ENCODE measurements at regions not wholly inside any gene's neighbourhood (a gene's known extent, or its start where the extent isn't known, plus 50 kb on each side); places are given as distances from the start of the nearest gene placed in this dataset.
A peak's percentile ranks its signal among the peaks of the same experiment; 100 is the strongest.

DNA sequence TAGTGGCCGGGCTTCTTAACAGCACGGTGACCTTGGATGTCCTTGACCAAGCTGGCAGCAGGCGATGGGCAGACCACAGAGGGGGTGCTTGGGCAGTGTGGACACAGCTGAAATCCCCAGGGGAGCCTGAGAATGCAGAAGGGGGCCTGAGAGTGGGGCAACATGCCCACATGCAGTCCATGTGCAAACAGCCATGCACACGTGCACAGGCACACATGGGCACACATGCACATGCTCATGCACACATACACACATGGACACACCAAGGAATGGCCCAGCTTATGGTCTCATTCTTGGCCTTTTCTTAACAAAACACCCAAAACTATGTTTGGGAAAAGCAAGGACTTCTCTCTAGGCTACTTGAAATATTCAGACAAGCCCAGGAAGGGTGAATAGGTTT, 483.9 kb upstream of the MKI67 start:
- no peak overlapping the region for H3K27ac ChIP-seq (ENCODE audit: extremely low read depth, low read depth, low read length)
- no peaks in the 10 kb centered on the region for H4K20me1 ChIP-seq (replicated peaks; ENCODE audit: control insufficient read depth, insufficient read depth, low read length)
- H3K9me1 ChIP-seq (ENCODE audit: control insufficient read depth, insufficient read depth, low read length) = no peaks in the 10 kb centered on the region
- no peaks in the 10 kb centered on the region for H3K9me3 ChIP-seq (replicated peaks; ENCODE audit: control insufficient read depth, insufficient read depth, low read depth, low read length)
- H2AFZ ChIP-seq (ENCODE audit: low read depth, low read length) = no peak overlapping the region
- H3K4me3 ChIP-seq = no peak overlapping the region
- in situ Hi-C loops (cut with MboI) = no loop called here
- no peaks in the 10 kb centered on the region for H3K36me3 ChIP-seq (ENCODE audit: control insufficient read depth, insufficient read depth, low read length)
- no peak overlapping the region for H3K9ac ChIP-seq (ENCODE audit: insufficient read depth in 1 of 2, low read depth in 2 of 2, low read length in 2 of 2)
- ChIA-PET POLR2A (no interaction called here), CTCF (ENCODE audit: low intra/inter-chr PET ratio) (no interaction called here)
- intact Hi-C loops (cut with micrococcal nuclease) = no loop called here
- no peaks in the 10 kb centered on the region for H3K79me2 ChIP-seq (ENCODE audit: control insufficient read depth, insufficient read depth, low read length)
- ATAC-seq (no peak), DNase-seq (ENCODE audit: extremely low read depth in 1 of 4, low spot score in 3 of 4) (no peak), FAIRE-seq (no peak)
- TF ChIP-seq SAFB (IDR thresholded peaks at IDR 0.05; ENCODE audit: borderline replicate concordance, low read depth, low read length) (no peak), SAP30 (IDR thresholded peaks at IDR 0.05; ENCODE audit: borderline replicate concordance, insufficient read depth, low read depth, low read length, poor library complexity, severe bottlenecking) (no peak), BHLHE40 (IDR thresholded peaks at IDR 0.05; ENCODE audit: low read length) (no peak)
- WGBS (ENCODE audit: insufficient coverage, low coverage, missing lambda C conversion rate) = 50% methylated on average over 2 of the region's 4 CpGs
- H3K4me1 ChIP-seq (replicated peaks in 1 of 2; ENCODE audit: control insufficient read depth in 2 of 2, insufficient read depth in 2 of 2, low read length in 2 of 2) = peaks cover 7 to 14% of the 10 kb centered on the region in 2 experiments; a peak in 4 of 5 replicates
- no TSS peak for BruUV-seq (replicated peaks)
- H3K27me3 ChIP-seq (ENCODE audit: control insufficient read depth in 2 of 2, insufficient read depth in 2 of 2, low read length in 2 of 2) = no peaks in the 10 kb centered on the region
- no peak overlapping the region for H3K4me2 ChIP-seq (ENCODE audit: insufficient read depth, low read length)

DNA sequence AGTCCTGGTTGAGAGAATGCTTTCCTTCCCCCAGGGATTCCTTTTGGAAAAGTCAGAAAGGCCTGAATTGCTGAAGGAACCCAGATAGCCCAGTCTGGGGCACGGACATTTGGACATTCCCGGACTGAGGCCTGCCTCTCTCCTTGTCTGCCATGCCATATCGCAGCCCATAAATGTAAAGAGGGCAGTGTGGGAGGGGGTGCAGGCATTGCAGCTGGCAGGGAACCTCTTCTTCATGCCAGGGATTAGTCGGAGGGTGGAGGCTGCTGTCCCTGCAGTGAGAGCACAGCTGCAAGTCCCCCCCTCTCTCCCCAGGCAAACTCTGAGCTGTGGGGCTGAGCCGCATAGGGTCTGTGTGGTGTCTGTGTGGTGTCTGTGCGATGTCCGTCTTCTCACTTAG, 486.0 kb upstream of the MKI67 start:
- H3K36me3 ChIP-seq (ENCODE audit: control insufficient read depth, insufficient read depth, low read length) = no peaks in the 10 kb centered on the region
- peaks cover 7 to 16% of the 10 kb centered on the region in 2 experiments; a peak in 4 of 5 replicates for H3K4me1 ChIP-seq (replicated peaks in 1 of 2; ENCODE audit: control insufficient read depth in 2 of 2, insufficient read depth in 2 of 2, low read length in 2 of 2)
- H3K9ac ChIP-seq (ENCODE audit: insufficient read depth in 1 of 2, low read depth in 2 of 2, low read length in 2 of 2) = 0 out of 4 replicates have a peak overlapping the region, but pooled peaks of 1 of the 2 experiments have one; percentile 17
- FAIRE-seq (no peak), DNase-seq (ENCODE audit: extremely low read depth in 1 of 4, low spot score in 3 of 4) (no peak), ATAC-seq (no peak)
- H3K4me2 ChIP-seq (ENCODE audit: insufficient read depth, low read length) = no peak overlapping the region
- intact Hi-C loops (cut with micrococcal nuclease) (no loop called here), in situ Hi-C loops (cut with MboI) (no loop called here)
- CTCF ChIA-PET (ENCODE audit: low intra/inter-chr PET ratio) = no interaction called here
- BruUV-seq (replicated peaks) = no TSS peak
- no peak overlapping the region for H3K27ac ChIP-seq (ENCODE audit: extremely low read depth, low read depth, low read length)
- no peak overlapping the region for H3K4me3 ChIP-seq
- H4K20me1 ChIP-seq (replicated peaks; ENCODE audit: control insufficient read depth, insufficient read depth, low read length) = no peaks in the 10 kb centered on the region
- H3K9me3 ChIP-seq (replicated peaks; ENCODE audit: control insufficient read depth, insufficient read depth, low read depth, low read length) = no peaks in the 10 kb centered on the region
- H3K27me3 ChIP-seq (ENCODE audit: control insufficient read depth in 2 of 2, insufficient read depth in 2 of 2, low read length in 2 of 2) = no peaks in the 10 kb centered on the region
- no peaks in the 10 kb centered on the region for H3K79me2 ChIP-seq (ENCODE audit: control insufficient read depth, insufficient read depth, low read length)
- WGBS (ENCODE audit: insufficient coverage, low coverage, missing lambda C conversion rate) = 87% methylated on average over 6 of the region's 7 CpGs
- H2AFZ ChIP-seq (ENCODE audit: low read depth, low read length) = no peak overlapping the region
- POLR2A ChIA-PET = interaction anchor here (0.5 kb wide), 1 partner anchor 11 kb away, joined by 3 read pairs; no protein-coding TSS in a partner anchor
- no peaks in the 10 kb centered on the region for H3K9me1 ChIP-seq (ENCODE audit: control insufficient read depth, insufficient read depth, low read length)
- TF ChIP-seq ZNF511 (CRISPR knock-in tag; IDR thresholded peaks at IDR 0.05) = no peak
- TF ChIP-seq, protein P1, sequence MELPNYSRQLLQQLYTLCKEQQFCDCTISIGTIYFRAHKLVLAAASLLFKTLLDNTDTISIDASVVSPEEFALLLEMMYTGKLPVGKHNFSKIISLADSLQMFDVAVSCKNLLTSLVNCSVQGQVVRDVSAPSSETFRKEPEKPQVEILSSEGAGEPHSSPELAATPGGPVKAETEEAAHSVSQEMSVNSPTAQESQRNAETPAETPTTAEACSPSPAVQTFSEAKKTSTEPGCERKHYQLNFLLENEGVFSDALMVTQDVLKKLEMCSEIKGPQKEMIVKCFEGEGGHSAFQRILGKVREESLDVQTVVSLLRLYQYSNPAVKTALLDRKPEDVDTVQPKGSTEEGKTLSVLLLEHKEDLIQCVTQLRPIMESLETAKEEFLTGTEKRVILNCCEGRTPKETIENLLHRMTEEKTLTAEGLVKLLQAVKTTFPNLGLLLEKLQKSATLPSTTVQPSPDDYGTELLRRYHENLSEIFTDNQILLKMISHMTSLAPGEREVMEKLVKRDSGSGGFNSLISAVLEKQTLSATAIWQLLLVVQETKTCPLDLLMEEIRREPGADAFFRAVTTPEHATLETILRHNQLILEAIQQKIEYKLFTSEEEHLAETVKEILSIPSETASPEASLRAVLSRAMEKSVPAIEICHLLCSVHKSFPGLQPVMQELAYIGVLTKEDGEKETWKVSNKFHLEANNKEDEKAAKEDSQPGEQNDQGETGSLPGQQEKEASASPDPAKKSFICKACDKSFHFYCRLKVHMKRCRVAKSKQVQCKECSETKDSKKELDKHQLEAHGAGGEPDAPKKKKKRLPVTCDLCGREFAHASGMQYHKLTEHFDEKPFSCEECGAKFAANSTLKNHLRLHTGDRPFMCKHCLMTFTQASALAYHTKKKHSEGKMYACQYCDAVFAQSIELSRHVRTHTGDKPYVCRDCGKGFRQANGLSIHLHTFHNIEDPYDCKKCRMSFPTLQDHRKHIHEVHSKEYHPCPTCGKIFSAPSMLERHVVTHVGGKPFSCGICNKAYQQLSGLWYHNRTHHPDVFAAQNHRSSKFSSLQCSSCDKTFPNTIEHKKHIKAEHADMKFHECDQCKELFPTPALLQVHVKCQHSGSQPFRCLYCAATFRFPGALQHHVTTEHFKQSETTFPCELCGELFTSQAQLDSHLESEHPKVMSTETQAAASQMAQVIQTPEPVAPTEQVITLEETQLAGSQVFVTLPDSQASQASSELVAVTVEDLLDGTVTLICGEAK (IDR thresholded peaks at IDR 0.05) = no peak
- TF ChIP-seq, protein P1 (CRISPR knock-in tag; IDR thresholded peaks at IDR 0.05) = no peak

Data from K562 (cell line).